Spinal cord (tissue), 9 donors: ENCODE measurements at regions not wholly inside any gene's neighbourhood (a gene's known extent, or its start where the extent isn't known, plus 50 kb on each side); places are given as distances from the start of the nearest gene placed in this dataset.

Experiments
- DNase-seq, 6 donors: peaks; one replicate each; pipeline versions ENCODE4 v3.0.0 to v3.0.0-alpha.2; 2013 to 2015; ENCODE audit warnings: low spot score in 6 of 6, low read depth in 4 of 6
- H3K27ac ChIP-seq: one replicate; pipeline ENCODE4 v1.5.1; 2013; ENCODE audit warnings: low read depth, low read length, control low read depth
- H3K27me3 ChIP-seq: one replicate; pipeline ENCODE4 v1.6.1; 2013; ENCODE audit warnings: low read length; ENCODE audit not compliant: control insufficient read depth, insufficient read depth
- H3K36me3 ChIP-seq: one replicate; pipeline ENCODE4 v1.6.1; 2013; ENCODE audit warnings: low read length; ENCODE audit not compliant: control insufficient read depth, insufficient read depth
- H3K4me1 ChIP-seq: one replicate; pipeline ENCODE4 v1.6.1; 2013; ENCODE audit warnings: low read length; ENCODE audit not compliant: control insufficient read depth, insufficient read depth
- H3K4me3 ChIP-seq: one replicate; pipeline ENCODE4 v1.5.1; 2013; ENCODE audit warnings: low read depth, low read length, control low read depth
- H3K9me3 ChIP-seq: one replicate; pipeline ENCODE4 v1.6.1; 2013; ENCODE audit warnings: low read length; ENCODE audit not compliant: control insufficient read depth, insufficient read depth
- WGBS: methylation state at CpG from one replicate; pipeline ENCODE4 v1.1.5; 2013; ENCODE audit warnings: missing lambda C conversion rate; ENCODE audit not compliant: insufficient coverage; 5-methylcytosine and 5-hydroxymethylcytosine counted together
- donor health status: healthy.

GRCh38 chr21:38060533-38060932 lies 144.3 kb upstream of the KCNJ6 start:
- no peak for DNase-seq
- 91% methylated on average over 1 of the region's 1 CpG for WGBS
- Histone ChIP-seq H3K9me3 (no peaks in the 10 kb centered on the region), H3K4me1 (peaks cover 2% of the 10 kb centered on the region), H3K27ac (no peak overlapping the region), H3K4me3 (no peak overlapping the region), H3K36me3 (no peaks in the 10 kb centered on the region), H3K27me3 (no peaks in the 10 kb centered on the region)

DNA sequence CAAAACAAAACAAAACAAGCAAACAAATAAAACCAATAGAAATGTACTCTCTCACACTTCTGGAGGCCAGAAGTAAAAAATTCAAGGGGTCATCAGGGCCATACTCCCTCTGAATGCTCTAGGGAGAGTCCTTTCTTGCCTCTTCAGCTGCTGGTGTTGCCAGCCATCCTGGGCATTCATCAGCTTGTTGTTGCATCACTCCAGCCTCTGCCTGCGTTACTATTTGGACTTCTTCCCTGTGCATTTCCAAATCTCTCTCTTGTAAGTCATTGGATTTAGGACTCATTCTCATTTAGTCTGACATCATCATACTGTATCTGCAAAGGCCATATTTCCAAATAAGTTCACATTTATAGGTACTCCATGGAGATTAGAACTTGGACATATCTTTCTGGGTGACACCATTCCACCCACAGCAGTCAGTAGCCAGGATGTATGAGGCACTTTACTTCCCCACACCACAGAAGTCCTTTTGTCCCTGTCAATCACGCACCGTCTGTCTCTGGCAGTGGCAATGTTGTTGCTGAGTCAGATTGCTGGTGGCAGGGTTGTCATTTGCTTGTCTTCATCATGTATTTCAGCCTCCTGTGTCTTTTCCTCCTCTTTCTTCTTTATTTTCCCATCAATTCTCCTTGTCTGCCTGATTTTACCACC lies 151.0 kb upstream of the KCNJ6 start:
- WGBS: no CpG with 5 or more reads among the region's 3 CpGs
- Histone ChIP-seq H3K4me3 (no peak overlapping the region), H3K9me3 (no peaks in the 10 kb centered on the region), H3K36me3 (no peaks in the 10 kb centered on the region), H3K4me1 (no peaks in the 10 kb centered on the region), H3K27me3 (no peaks in the 10 kb centered on the region), H3K27ac (no peak overlapping the region)
- no peak for DNase-seq

- DNase-seq: no peak
- WGBS: 63% methylated on average over 1 of the region's 3 CpGs
- peaks cover 1% of the 10 kb centered on the region for H3K4me1 ChIP-seq
- H3K9me3 ChIP-seq: peaks cover 2% of the 10 kb centered on the region
- H3K4me3 ChIP-seq: no peak overlapping the region
- no peaks in the 10 kb centered on the region for H3K27me3 ChIP-seq
- no peaks in the 10 kb centered on the region for H3K36me3 ChIP-seq
- no peak overlapping the region for H3K27ac ChIP-seq
Observed at GRCh38 chr21:38072489-38072888, 156.2 kb upstream of the KCNJ6 start.

- Histone ChIP-seq H3K4me1 (peaks cover 3% of the 10 kb centered on the region), H3K27me3 (no peaks in the 10 kb centered on the region), H3K9me3 (peaks cover 2% of the 10 kb centered on the region), H3K4me3 (no peak overlapping the region), H3K27ac (no peak overlapping the region), H3K36me3 (no peaks in the 10 kb centered on the region)
- DNase-seq: peak in 2 of 6 donors; percentile 16 to 71
- 76% methylated on average over 9 of the region's 13 CpGs for WGBS
Observed at GRCh38 chr21:38075833-38076587, 159.8 kb upstream of the KCNJ6 start.

DNA sequence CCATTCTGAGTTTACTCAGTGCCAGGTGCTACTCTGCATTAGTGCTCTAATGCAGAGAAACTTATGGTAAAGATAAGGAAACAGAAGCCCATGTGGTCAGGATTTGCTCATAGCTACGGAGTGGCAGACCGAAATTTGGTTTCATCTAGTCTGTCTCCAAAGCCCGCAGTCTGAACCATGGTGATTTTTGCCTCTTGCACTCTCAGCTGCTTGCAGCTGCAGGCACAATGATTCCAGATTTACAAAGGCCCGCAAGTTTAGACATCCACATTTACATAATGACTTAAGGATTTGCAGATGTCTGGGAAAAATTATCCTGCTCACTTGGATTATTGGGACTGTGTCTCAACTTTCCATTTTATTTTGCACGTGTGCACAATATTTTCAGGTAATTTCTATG lies 161.3 kb upstream of the KCNJ6 start:
- Histone ChIP-seq H3K9me3 (peaks cover 2% of the 10 kb centered on the region), H3K27ac (no peak overlapping the region), H3K36me3 (no peaks in the 10 kb centered on the region), H3K4me1 (peaks cover 3% of the 10 kb centered on the region), H3K27me3 (no peaks in the 10 kb centered on the region), H3K4me3 (no peak overlapping the region)
- peak in 2 of 6 donors; percentile 35 to 45 for DNase-seq
- 62% methylated on average over 4 of the region's 5 CpGs for WGBS

GRCh38 chr21:38080888-38081287 lies 164.6 kb upstream of the KCNJ6 start:
- H3K4me1 ChIP-seq: peaks cover 10% of the 10 kb centered on the region
- no peak for DNase-seq
- no peak overlapping the region for H3K4me3 ChIP-seq
- no peaks in the 10 kb centered on the region for H3K9me3 ChIP-seq
- no peak overlapping the region for H3K27ac ChIP-seq
- H3K27me3 ChIP-seq: no peaks in the 10 kb centered on the region
- H3K36me3 ChIP-seq: no peaks in the 10 kb centered on the region
- WGBS: 84% methylated on average over 9 of the region's 10 CpGs

GRCh38 chr21:38081708-38082107 lies 165.5 kb upstream of the KCNJ6 start:
- no peak for DNase-seq
- Histone ChIP-seq H3K4me1 (peaks cover 10% of the 10 kb centered on the region), H3K27me3 (no peaks in the 10 kb centered on the region), H3K9me3 (no peaks in the 10 kb centered on the region), H3K36me3 (no peaks in the 10 kb centered on the region), H3K4me3 (no peak overlapping the region), H3K27ac (no peak overlapping the region)
- WGBS: 90% methylated on average over 7 of the region's 9 CpGs

DNA sequence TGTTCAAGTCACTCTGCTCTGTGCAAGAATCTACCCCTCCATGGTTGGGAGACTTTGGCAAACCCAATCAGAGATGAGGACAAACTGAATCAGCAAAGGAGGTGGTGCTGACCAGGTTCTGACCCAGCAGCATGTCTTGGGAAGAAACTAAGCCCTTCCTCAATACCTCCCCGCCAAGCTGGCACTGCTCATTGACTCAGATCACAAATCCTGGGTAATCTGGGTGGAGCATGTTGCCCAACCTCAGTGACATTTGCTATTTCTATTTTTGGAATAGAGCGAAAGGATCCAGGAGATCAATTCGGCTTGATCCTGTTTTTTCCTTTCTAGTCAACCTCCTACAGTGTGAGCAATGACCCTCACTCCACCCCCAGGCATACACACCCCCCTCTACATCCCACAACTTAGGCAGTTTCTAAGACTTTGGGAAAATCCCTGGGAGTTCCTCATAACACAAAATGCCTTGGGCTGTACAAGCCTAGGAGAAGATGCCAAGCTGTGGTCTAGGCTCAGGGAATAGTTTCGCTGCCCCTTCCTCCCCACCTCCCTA lies 166.8 kb upstream of the KCNJ6 start:
- WGBS: 62% methylated on average over 3 of the region's 4 CpGs
- Histone ChIP-seq H3K27me3 (no peaks in the 10 kb centered on the region), H3K36me3 (no peaks in the 10 kb centered on the region), H3K4me3 (no peak overlapping the region), H3K4me1 (peaks cover 7% of the 10 kb centered on the region), H3K9me3 (no peaks in the 10 kb centered on the region), H3K27ac (no peak overlapping the region)
- DNase-seq: no peak

- Histone ChIP-seq H3K4me1 (peaks cover 7% of the 10 kb centered on the region), H3K27ac (no peak overlapping the region), H3K9me3 (no peaks in the 10 kb centered on the region), H3K36me3 (no peaks in the 10 kb centered on the region), H3K27me3 (no peaks in the 10 kb centered on the region), H3K4me3 (no peak overlapping the region)
- no peak for DNase-seq
Observed at GRCh38 chr21:38083535-38083934, 167.3 kb upstream of the KCNJ6 start.

GRCh38 chr21:38086580-38086979 lies 170.2 kb upstream of the KCNJ15 start:
- WGBS: 100% methylated on average over 1 of the region's 1 CpG
- Histone ChIP-seq H3K4me1 (peaks cover 7% of the 10 kb centered on the region), H3K9me3 (no peaks in the 10 kb centered on the region), H3K36me3 (no peaks in the 10 kb centered on the region), H3K27me3 (no peaks in the 10 kb centered on the region), H3K4me3 (no peak overlapping the region), H3K27ac (no peak overlapping the region)
- DNase-seq: no peak
